ENCODE measurements at regions not wholly inside any gene's neighbourhood (a gene's known extent, or its start where the extent isn't known, plus 50 kb on each side); places are given as distances from the start of the nearest gene placed in this dataset.
"Not testable (repeated sequence)": the region's sequence is repeated elsewhere in the genome, so short reads cannot be mapped to it uniquely, and the experiment has no call there.

GRCh38 chr13:52324831-52325230, 81.1 kb downstream of the THSD1 start:
- not testable (repeated sequence) for H3K27ac ChIP-seq (ENCODE audit: low read length); H3K4me3 ChIP-seq (ENCODE audit: low read length); DNase-seq (ENCODE audit: low read depth, low spot score); H3K4me1 ChIP-seq (ENCODE audit: control insufficient read depth, insufficient read depth, low read length); H3K9me3 ChIP-seq (ENCODE audit: control insufficient read depth, insufficient read depth, low read length); H3K36me3 ChIP-seq (ENCODE audit: control insufficient read depth, insufficient read depth, low read length); H3K27me3 ChIP-seq (ENCODE audit: control insufficient read depth, insufficient read depth, low read length)
- WGBS (ENCODE audit: insufficient coverage, insufficient read length) = no CpG with 5 or more reads among the region's 2 CpGs

DNA sequence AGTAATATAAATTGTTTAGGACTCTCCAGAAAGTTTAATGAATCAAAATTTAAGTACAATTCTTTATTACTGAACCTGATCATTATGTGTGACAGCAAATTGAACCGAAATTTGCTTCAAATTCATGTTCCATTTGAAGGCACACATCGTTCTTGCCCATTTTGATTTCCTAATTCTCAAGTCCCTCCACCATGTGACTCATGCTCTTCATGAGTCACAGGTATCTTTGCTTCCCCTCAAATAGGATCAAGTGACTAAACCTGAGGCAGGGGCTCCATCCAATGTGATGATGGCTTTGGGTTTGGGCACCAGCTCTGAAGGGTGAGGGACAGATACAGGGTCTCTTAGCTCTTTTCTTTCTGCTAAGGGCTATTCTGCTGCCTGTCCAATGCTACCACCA, 86.1 kb downstream of the THSD1 start:
- H3K27me3 ChIP-seq (ENCODE audit: control insufficient read depth, insufficient read depth, low read length) = no peaks in the 10 kb centered on the region

GRCh38 chr13:52309833-52310232, 96.1 kb downstream of the THSD1 start:
- not testable (repeated sequence) for H3K9me3 ChIP-seq (ENCODE audit: control insufficient read depth, insufficient read depth, low read length); H3K36me3 ChIP-seq (ENCODE audit: control insufficient read depth, insufficient read depth, low read length); DNase-seq (ENCODE audit: low read depth, low spot score); H3K27me3 ChIP-seq (ENCODE audit: control insufficient read depth, insufficient read depth, low read length); H3K4me3 ChIP-seq (ENCODE audit: low read length); H3K27ac ChIP-seq (ENCODE audit: low read length); H3K4me1 ChIP-seq (ENCODE audit: control insufficient read depth, insufficient read depth, low read length)
- no CpG with 5 or more reads among the region's 6 CpGs for WGBS (ENCODE audit: insufficient coverage, insufficient read length)

More for the DNA sequence above, 86.1 kb downstream of the THSD1 start:
- H3K9me3 ChIP-seq (ENCODE audit: control insufficient read depth, insufficient read depth, low read length) = no peaks in the 10 kb centered on the region
- no peak overlapping the region for H3K4me3 ChIP-seq (ENCODE audit: low read length)
- no peak overlapping the region for H3K27ac ChIP-seq (ENCODE audit: low read length)
- DNase-seq (ENCODE audit: low read depth, low spot score) = no peak
- WGBS (ENCODE audit: insufficient coverage, insufficient read length) = no CpG with 5 or more reads among the region's 2 CpGs
- no peaks in the 10 kb centered on the region for H3K4me1 ChIP-seq (ENCODE audit: control insufficient read depth, insufficient read depth, low read length)
- no peaks in the 10 kb centered on the region for H3K36me3 ChIP-seq (ENCODE audit: control insufficient read depth, insufficient read depth, low read length)

DNA sequence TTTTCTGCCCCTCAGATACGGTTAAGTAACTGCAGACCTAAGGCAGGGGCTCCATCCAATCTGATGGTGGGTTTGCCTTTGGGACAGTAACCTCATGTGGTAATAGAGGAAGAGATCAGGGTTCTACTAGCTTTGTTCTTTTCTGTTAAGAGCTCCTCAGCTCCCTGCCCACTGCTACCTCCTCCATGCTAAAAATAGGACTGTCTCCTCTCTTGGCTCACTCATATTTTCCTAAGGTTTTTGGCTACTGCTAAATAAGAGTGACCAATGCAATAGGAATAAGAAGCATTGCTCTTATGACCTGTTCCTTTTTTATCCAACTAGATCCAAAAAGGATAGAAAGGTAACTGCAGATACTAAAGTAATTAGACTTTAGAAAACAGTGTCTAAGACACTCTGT, 99.6 kb downstream of the THSD1 start:
- H3K27me3 ChIP-seq (ENCODE audit: control insufficient read depth, insufficient read depth, low read length); H3K4me3 ChIP-seq (ENCODE audit: low read length); H3K9me3 ChIP-seq (ENCODE audit: control insufficient read depth, insufficient read depth, low read length); H3K27ac ChIP-seq (ENCODE audit: low read length); DNase-seq (ENCODE audit: low read depth, low spot score); H3K4me1 ChIP-seq (ENCODE audit: control insufficient read depth, insufficient read depth, low read length); H3K36me3 ChIP-seq (ENCODE audit: control insufficient read depth, insufficient read depth, low read length): not testable (repeated sequence)
- WGBS (ENCODE audit: insufficient coverage, insufficient read length) = no CpG with 5 or more reads among the region's 1 CpG

- DNase-seq (ENCODE audit: low read depth, low spot score); H3K4me1 ChIP-seq (ENCODE audit: control insufficient read depth, insufficient read depth, low read length); H3K4me3 ChIP-seq (ENCODE audit: low read length); H3K27ac ChIP-seq (ENCODE audit: low read length); H3K9me3 ChIP-seq (ENCODE audit: control insufficient read depth, insufficient read depth, low read length); H3K27me3 ChIP-seq (ENCODE audit: control insufficient read depth, insufficient read depth, low read length); H3K36me3 ChIP-seq (ENCODE audit: control insufficient read depth, insufficient read depth, low read length): not testable (repeated sequence)
- no CpG with 5 or more reads among the region's 1 CpG for WGBS (ENCODE audit: insufficient coverage, insufficient read length)
Observed at GRCh38 chr13:52303098-52303497, 102.9 kb downstream of the THSD1 start.

DNA sequence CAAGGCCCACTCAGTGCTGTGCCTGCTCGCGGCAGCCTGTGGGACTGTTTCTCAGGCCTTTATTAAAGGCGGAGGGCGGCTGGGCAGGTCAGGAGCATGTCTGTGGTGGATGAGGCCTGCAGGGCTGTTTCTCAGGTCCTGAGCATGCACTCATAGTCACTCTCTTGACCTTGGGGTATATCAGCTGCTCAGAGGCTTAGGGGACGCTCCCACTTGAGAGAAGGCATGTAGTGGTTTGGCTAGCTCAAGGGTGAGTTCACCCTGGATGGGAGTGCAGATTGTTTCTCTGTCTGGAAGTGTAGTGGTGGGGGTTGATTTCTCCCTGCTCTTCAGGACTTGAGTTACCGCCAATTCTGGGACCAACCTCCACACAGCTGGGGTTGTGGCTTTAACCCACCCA, 103.3 kb downstream of the THSD1 start:
- not testable (repeated sequence) for H3K9me3 ChIP-seq (ENCODE audit: control insufficient read depth, insufficient read depth, low read length); H3K27me3 ChIP-seq (ENCODE audit: control insufficient read depth, insufficient read depth, low read length); H3K36me3 ChIP-seq (ENCODE audit: control insufficient read depth, insufficient read depth, low read length); DNase-seq (ENCODE audit: low read depth, low spot score); H3K4me3 ChIP-seq (ENCODE audit: low read length); H3K4me1 ChIP-seq (ENCODE audit: control insufficient read depth, insufficient read depth, low read length); H3K27ac ChIP-seq (ENCODE audit: low read length)
- WGBS (ENCODE audit: insufficient coverage, insufficient read length) = no CpG with 5 or more reads among the region's 6 CpGs

GRCh38 chr13:52301810-52302400, 104.1 kb downstream of the THSD1 start:
- not testable (repeated sequence) for H3K4me1 ChIP-seq (ENCODE audit: control insufficient read depth, insufficient read depth, low read length); H3K4me3 ChIP-seq (ENCODE audit: low read length); H3K36me3 ChIP-seq (ENCODE audit: control insufficient read depth, insufficient read depth, low read length); H3K27ac ChIP-seq (ENCODE audit: low read length); H3K9me3 ChIP-seq (ENCODE audit: control insufficient read depth, insufficient read depth, low read length); H3K27me3 ChIP-seq (ENCODE audit: control insufficient read depth, insufficient read depth, low read length); DNase-seq (ENCODE audit: low read depth, low spot score)
- no CpG with 5 or more reads among the region's 4 CpGs for WGBS (ENCODE audit: insufficient coverage, insufficient read length)

DNA sequence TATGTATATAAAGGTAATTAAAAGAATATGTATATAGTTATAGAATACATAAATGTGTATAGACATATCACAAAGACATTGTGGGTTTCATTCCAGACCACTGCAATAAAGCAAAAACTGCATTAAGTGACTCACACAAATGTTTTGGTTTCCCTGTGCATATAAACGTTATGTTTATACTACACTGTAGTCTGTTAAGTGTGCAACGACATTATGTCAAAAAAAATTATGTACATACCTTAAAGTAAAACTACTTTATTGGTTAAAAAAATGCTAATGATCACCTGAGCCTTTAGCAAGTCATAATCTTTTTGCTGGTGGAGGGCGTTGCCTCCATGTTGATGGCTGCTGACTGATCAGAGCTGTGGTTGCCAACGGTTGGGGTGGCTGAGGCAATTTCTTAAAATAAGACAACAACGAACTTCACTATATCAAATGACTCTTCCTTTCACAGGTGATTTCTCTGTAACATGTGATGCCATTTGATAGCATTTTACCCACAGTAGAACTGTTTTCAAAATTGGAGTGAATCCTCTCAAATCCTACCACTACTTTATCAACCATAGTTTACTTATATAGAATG, 107.8 kb downstream of the THSD1 start:
- H3K9me3 ChIP-seq (ENCODE audit: control insufficient read depth, insufficient read depth, low read length); H3K27me3 ChIP-seq (ENCODE audit: control insufficient read depth, insufficient read depth, low read length); DNase-seq (ENCODE audit: low read depth, low spot score); H3K27ac ChIP-seq (ENCODE audit: low read length); H3K36me3 ChIP-seq (ENCODE audit: control insufficient read depth, insufficient read depth, low read length); H3K4me1 ChIP-seq (ENCODE audit: control insufficient read depth, insufficient read depth, low read length); H3K4me3 ChIP-seq (ENCODE audit: low read length): not testable (repeated sequence)
- no CpG with 5 or more reads among the region's 5 CpGs for WGBS (ENCODE audit: insufficient coverage, insufficient read length)

GRCh38 chr13:52288891-52289290, 117.1 kb downstream of the THSD1 start:
- not testable (repeated sequence) for H3K36me3 ChIP-seq (ENCODE audit: control insufficient read depth, insufficient read depth, low read length); H3K27ac ChIP-seq (ENCODE audit: low read length); H3K9me3 ChIP-seq (ENCODE audit: control insufficient read depth, insufficient read depth, low read length); H3K4me3 ChIP-seq (ENCODE audit: low read length); H3K4me1 ChIP-seq (ENCODE audit: control insufficient read depth, insufficient read depth, low read length); H3K27me3 ChIP-seq (ENCODE audit: control insufficient read depth, insufficient read depth, low read length); DNase-seq (ENCODE audit: low read depth, low spot score)
- WGBS (ENCODE audit: insufficient coverage, insufficient read length) = no CpG with 5 or more reads among the region's 6 CpGs

DNA sequence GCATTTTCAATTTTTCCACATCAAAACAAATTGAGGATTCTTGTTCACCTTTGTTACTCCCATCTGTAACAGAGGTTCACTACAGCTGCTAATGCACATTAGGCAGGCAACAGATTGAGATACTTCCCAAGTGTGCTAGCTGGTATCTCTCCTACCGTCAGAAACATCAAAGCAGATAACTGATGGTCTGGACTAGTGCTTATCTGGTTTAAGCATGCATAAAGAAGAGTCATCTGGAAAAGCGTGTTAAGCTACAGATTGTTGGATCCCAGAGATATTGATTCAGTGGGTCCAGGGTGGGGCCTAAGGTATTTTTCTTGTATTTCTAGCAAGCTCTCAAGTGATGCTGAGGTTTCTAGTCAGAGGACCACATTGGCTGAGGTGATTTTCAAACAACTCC, 122.0 kb upstream of the NEK3 start:
- not testable (repeated sequence) for DNase-seq (ENCODE audit: low read depth, low spot score); H3K27ac ChIP-seq (ENCODE audit: low read length); H3K27me3 ChIP-seq (ENCODE audit: control insufficient read depth, insufficient read depth, low read length); H3K36me3 ChIP-seq (ENCODE audit: control insufficient read depth, insufficient read depth, low read length); H3K9me3 ChIP-seq (ENCODE audit: control insufficient read depth, insufficient read depth, low read length); H3K4me3 ChIP-seq (ENCODE audit: low read length); H3K4me1 ChIP-seq (ENCODE audit: control insufficient read depth, insufficient read depth, low read length)
- WGBS (ENCODE audit: insufficient coverage, insufficient read length) = no CpG with 5 or more reads among the region's 2 CpGs

- not testable (repeated sequence) for H3K9me3 ChIP-seq (ENCODE audit: control insufficient read depth, insufficient read depth, low read length); H3K27ac ChIP-seq (ENCODE audit: low read length); H3K4me3 ChIP-seq (ENCODE audit: low read length); DNase-seq (ENCODE audit: low read depth, low spot score); H3K36me3 ChIP-seq (ENCODE audit: control insufficient read depth, insufficient read depth, low read length); H3K27me3 ChIP-seq (ENCODE audit: control insufficient read depth, insufficient read depth, low read length); H3K4me1 ChIP-seq (ENCODE audit: control insufficient read depth, insufficient read depth, low read length)
- WGBS (ENCODE audit: insufficient coverage, insufficient read length) = no CpG with 5 or more reads among the region's 1 CpG
Observed at GRCh38 chr13:52279408-52279807, 120.0 kb upstream of the NEK3 start.

Data from iPS DF 6.9 (cell line).